Stimulated activated CD4-positive, alpha-beta T cell treated with anti-CD3 and anti-CD28 coated beads, TNF-alpha, amount 100 ng/mL, for 4 hours (primary cell): ENCODE measurements at regions not wholly inside any gene's neighbourhood (a gene's known extent, or its start where the extent isn't known, plus 50 kb on each side); places are given as distances from the start of the nearest gene placed in this dataset.

Experiments
- DNase-seq, 3 experiments: peaks; one replicate each; pipeline ENCODE4 v3.0.0-alpha.2; 2020; ENCODE audit warnings: low read depth in 3 of 3

DNA sequence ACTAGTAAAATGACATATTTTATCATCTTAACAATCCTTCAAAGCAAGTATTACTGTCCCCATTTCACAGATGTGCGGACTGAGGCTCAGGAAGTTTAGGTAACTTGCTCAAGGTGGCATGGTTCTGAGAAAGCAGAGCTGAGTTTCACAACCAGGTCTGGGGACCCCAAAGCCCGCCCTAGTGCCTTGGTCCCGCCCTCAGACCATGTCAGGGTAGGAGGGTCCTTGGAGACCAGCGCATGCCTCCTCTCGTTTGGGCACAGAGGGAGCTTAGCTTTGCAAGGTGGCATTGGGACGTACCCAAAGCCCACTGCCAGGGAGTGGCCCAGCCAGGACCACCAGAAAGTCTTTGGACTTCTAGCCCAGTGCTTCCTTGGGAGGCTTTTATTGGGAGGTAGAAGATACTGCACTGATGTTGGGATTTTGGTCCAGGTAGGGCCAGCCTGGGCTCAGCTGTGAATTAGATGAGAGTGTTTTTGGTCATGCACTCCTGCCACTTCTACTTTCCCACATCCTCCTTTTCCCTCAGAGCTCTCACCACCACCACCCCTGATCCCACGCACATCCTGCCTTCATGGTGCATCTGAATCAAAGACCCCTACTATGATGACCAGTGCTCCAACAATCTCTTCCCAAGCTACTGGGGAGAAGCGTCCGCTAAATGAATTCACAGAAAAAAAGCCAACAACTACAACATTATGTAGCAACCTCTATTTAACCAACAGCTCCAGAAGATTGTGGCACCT lies 307.9 kb downstream of the TLE3 start:
- no peak for DNase-seq

DNA sequence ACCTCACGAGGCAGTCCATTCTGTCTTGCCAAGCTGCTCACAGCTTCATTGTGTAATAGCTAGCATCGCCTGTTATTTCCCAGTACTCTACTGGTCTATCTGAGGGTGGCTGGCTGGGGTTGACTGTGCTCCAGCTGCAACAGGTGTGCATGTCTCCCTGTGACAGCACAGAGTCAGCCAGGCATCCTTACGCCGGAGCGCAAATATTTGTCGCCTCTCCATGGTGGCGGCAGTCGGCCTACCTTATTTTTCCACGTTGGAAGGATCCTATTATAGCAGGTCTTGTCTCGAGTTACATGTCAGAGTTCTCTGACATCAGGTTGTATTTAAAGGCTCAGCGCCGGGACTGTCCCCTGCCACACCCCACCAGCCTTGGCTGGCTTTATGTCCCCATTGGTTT lies 307.1 kb downstream of the TLE3 start:
- DNase-seq, result no peak

DNA sequence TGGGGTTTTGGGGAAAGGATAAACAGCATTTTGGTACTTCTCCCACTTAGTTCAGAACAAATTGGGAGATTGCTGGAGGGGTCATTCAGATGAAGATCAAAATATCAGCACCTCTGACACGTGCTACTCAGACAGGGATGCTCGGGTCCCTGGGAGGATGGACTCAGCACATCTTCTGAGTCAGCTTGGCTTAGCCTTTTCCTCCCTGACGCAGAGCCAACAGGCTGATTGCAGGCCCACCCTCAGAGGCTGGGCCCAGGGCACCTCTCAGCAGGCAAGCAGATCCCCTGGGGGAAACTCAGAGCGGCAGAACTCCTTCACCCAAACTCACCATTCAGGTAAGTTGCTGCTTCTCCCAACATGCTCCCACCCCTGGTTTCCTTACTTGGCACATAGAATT lies 304.9 kb downstream of the TLE3 start:
- no peak for DNase-seq

DNA sequence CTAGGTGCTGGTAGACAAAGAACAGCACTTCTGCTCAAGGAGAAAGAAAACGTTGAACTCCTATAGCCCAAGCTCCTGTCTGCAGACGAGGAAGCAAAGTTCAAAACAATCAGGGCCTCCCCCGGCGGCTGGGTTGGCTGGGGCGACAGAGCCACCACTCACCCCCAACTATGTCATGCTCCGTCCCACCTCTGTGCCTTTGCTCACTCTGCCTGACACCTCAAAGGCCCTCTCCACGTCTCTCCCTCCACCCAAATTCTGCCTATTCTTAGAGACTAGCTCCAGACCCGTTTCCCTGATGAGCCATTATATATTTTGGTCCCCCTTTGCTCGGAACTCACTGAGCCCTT lies 304.3 kb downstream of the TLE3 start:
- DNase-seq, result no peak

DNA sequence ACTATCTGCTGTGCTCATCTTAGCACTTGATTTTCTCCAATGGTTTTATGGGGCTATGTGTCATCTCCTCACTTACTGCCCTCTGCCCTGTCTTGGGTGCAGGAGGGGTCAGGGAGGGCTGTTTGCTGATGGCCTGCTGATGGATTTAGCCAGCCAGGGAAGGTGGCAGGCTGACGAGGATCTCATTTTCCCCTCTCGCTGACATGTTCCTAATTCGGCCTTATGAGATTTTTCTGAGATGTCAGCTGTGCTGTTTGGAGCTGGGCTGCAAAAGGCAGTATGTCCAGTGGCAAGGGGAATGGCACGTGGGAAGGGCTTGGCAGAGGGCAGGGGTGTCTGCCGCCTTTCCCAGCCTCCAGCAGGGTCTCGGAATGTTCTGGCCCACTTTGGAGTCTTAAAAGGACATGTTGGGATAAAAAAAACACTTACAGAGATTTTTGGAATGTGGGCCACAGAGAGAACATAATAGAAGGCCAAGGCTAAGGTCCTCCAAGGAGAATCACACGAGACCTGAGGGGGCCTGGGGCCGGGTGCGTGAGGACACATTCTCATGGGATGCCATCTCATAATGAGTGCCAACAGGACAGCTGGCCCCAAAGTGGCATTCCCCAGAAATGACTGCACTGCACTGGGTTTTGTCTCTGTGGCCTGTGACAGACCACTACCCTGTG lies 303.8 kb downstream of the TLE3 start:
- no peak for DNase-seq

DNA sequence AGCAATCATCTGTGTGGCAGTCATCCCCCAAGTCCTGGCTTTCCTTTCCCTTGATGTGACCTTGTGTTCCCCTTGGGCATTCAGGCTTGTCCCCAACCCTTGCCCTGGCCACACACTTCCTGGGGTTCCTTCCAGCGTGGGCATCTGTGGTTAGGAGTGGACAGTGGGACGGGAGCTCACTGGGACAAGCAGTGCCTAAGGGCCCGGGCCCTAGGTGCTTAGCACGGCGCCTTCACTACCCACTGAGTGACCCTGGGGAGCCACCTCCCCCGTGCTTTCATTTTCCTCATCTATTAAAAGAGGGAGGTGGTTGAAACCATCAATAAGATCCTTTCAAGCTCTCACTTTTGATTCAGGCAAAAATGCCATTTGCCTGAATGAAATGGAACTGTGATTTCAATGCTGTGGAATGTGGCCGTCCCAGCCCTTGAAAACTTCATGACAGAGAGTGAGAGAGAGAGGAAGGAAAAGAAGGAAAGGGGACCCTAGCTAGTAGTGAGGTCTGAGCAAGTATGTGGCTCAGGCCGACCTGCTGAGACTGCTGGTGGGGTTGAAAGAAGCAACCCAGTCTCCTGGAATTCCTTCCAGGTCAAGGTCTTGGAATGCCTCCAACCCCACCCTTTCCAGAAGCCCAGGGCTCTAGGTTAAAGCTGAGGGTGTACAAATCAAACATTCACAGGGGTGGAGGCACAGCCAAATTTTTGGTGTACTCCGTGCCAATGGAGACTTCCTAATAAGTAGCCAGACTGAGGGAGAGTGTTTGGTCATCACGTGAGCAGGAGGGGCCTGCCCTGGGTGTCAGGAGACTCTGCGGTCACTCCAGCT lies 302.9 kb downstream of the TLE3 start:
- no peak for DNase-seq

DNA sequence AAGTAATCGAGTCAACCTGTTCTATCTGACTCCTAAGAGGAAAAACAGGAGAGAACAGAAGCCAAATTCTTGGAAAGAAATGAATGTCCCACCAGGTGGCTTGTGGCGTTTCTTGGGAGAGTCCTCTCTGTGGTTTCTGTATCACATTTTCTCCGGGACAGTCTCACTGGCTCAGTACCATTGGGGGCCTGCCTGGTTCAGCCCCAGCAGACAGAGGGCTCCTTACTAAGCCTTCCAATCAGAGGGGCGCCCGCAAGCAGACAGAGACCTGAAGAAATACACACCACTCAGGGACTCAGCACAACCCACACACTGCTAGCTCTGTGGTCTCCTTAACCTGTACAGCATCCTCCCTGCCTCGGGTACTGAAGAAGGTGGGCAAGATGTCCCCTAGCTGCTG lies 302.1 kb downstream of the TLE3 start:
- DNase-seq, result no peak

DNA sequence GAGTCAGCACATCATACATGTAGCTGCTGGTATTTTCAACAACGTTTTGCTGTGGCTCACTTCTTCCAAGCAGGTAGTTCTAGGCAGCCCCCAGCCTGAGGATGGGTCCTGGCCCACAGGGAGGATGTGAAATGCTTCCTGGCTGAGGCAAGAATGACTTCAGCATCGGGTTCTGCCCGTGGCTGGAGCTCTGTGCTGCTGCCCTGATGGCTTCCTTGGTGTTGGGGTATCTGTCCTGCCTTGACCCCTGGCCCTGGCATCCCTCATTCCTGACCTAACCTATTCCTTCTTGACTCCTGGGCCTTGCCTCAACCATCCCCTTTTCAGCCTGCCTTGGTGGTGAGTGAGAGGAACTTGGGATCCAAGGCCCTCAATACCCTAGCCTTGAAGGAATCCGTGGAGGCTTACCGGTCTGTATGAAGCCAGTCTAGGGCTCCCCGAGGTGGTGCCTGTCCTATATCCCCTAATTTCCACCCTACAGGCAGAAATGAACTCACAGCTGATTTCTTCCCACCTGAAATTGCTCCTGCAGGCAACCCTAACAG lies 300.6 kb downstream of the TLE3 start:
- DNase-seq, result no peak

DNA sequence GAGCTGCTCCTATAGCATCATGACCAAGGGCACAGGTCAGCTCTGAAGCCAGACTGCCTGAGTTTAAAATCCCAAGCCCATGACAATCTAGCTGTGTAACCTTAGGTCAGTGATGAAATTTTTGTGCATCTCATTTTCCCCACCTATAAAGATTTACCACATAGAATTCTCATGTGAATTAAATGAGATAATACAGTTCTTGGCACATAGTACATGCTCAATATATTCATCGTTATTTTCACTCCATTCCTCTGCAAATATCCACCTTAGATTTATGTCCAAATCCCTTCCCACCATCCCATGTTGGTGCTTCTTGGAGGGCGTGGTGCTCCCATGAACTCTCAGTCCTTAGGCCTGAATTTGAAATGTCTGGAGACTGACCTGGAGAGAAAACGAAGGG lies 300.1 kb downstream of the TLE3 start:
- no peak for DNase-seq

DNA sequence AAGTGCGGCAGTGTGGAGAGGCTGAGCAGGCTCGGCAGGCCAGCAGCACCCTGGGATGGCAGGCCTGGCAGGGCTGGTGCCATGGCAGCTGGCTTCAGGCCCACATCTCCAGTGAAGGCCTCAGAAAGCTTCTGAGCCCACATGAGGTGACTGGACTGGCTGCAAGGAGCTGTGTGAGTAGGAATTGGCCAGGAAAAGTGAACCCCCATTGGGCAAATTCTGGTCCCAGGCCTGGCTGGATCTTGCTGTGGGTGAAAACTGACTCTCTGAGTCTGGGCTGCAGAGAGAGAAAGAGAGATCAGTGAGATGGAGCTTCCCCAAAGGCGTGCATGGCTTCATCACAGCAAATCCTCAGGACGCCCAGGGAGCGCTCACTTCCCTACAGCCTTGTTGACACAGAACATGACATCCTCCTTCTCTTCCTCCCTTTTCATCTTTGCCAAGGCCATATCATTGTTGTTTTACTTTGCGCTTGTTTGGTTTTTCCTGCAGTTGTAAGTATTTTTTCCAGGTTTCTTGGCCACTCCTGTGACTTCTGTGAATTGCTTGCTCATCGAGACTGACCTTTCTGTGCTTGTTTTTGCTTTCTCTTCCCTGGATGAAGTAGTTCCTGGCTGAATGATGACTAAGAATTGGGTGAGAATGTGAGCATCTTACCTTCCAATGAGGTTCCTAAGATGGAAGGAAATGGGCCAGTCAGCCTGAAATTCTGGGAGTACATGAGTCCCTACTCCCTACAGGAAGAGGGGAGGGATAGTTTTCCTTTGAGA lies 299.1 kb downstream of the TLE3 start:
- DNase-seq, result no peak

DNA sequence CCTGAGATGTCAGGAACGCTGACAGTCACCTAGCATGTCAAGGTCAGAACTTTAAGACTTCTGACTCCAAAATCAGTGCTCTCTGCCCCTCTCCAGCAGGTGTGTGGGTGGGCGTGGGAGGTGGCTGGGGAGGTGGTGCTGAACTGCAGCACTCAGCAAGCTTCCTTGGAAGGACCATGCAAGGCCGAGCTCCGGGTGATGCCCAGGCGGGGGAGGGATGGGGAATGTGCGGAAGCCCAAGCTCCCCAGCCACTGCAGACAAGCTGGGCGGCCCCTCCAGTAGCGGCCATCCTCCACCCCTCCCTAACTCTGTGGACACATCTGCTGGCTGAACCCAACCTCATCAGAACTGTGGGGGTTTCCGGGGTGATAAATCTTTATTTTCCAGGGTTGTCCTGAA lies 296.6 kb downstream of the TLE3 start:
- no peak for DNase-seq

DNA sequence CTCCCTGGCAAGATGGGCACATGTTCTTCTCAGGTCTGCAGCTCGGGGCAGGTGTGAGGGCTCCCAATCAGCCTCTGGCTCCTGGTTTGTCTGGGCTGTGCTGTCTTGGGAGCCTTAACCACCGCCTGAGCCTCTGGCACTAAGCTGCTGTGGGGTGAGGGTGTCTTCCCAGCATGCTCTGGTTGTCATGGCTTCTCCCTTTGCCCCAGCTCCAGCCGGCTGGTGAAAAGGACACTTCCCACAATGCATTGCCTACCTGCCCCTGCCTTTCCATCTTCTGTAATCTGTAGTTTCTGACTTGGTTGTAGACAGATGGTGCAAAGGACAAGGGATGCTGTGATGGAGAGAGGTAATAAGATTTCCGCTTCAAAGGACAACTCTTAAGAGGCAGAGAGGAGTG lies 295.3 kb downstream of the TLE3 start:
- DNase-seq, result no peak

DNA sequence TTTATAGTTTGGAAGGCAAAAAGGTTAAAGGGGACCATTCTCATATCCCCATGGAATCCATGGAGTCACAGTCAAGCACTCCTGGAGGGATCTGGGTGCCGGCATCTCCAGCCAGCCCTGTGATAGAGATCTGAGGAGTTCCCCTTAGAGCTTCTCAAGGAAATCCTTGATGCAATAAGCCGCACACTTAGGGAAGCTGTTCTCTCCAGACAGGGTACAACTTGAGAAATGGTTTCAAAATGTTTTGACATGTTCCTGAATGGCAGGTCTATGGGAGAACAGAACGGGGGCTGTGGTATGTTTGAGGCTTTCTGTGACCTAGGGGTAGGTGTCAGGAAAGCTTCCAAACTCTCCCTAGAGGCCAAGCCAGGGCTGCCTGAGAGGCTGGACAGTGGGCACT lies 292.9 kb downstream of the TLE3 start:
- no peak for DNase-seq

DNA sequence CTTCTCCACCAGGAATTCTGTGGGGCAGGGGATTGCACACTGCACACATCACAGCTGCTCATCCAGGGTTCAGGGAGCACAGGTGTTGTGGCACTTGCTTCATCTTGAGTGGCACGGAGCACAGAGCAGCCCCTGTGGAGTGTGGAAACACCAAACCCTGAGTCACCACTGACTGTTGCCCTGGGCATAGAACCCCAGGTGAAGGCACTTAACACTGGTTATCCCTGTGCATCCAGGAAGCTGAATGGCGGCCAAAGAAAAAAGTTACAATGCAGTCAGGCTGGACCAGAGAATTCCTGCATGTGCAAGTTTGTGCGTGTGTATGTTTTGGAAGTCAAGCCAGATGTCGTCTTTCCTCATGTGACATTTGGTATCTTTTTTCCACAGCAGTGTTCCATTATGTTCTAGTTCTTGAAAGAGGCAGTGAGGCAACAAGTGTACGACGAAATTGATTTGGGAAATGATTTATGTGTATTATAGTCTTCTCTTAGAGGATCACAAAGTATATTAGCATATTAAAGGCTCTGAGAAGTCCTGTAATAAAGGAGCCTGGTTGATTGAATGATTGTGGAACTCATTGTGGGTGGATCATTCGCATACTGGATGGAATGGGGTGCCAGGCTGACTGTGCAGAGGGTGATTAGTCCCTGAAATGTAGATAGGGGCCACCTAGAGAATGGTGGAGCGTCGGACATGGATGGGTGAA lies 292.3 kb downstream of the TLE3 start:
- no peak for DNase-seq

DNA sequence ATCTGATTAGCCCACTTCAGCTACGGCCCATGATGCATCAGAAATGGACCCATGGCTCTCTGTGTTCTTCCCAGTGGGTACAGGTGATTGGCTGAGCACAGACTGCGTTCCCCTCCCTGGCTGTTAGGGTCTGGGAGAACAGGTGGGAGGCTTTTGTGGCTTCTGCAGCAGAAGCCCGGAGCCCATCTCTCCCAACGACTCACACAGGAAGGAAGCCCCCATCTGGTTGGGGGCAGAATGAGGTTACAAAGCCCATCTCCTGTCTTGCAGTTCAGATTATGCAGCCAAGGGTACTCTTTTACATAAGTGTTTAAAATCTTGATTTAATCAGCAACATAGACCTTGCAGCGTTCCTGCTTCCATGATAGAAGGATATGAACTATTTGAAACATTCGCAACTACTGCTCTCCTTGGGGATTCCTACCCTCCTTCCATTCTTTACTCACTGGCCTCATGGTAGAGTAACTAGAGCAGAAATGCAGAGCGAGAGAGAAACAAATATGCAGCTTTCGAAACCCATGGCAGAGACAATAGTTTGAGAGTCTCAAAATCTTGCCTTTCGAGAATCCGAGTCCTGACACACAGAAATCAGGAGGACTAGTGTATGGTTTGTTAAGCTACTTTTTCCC lies 291.3 kb downstream of the TLE3 start:
- no peak for DNase-seq

DNA sequence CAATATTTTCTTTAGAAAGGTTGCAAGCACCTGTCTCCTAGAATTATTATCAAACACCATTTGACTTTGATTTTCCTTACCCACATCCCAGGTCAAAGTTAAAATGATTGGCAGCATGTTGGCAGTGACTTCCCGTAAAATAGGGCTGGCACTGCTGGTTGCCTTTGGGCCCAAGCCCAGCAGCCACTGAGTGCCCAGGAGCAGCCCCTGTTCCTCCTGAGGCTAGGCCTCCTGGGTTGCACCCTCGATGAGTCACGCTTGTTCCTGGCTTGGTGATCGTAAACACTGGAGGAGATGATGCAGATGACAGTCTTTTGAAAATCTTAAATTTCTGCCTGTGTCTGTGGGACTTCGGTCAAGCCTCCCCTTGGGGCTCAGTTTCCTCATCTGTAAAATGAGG lies 290.0 kb downstream of the TLE3 start:
- DNase-seq, result no peak

DNA sequence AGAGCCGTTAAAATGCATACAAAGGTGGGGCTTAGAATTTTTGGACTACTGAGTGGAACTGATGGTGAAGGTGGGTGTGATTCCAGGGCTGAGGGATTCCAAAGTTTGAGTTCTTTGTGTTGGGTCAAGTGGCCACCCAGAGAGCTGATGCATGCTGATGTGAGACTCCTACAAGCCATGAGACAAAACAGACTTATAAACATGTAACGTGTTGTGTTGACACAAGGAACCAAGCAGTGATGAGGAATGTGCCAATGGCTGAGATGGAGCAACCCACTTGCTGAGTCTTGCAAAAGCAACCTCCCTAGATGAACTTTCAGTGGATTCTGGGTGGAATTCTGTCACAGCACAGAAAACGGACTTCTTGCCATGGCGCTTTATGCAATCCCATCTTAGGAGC lies 289.0 kb downstream of the TLE3 start:
- no peak for DNase-seq

DNA sequence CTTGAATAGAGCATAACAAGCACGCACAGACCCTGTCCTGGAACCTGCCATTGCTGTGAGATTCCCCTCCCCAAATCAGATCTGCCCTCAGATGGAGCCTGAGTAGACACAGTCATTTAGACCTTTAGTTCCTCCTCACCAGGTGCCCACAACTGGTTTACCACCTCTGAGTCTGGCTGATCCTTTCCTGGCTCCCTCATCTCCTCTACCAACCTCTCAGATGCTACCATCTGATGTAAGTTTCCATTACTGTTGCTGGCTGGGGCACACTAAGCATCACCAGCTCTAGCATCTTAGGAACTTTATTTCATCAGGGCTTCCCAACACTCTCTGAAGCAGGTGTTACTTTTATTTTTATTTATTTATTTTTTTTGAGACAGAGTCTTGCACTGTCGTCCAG lies 288.3 kb downstream of the TLE3 start:
- DNase-seq, result no peak

DNA sequence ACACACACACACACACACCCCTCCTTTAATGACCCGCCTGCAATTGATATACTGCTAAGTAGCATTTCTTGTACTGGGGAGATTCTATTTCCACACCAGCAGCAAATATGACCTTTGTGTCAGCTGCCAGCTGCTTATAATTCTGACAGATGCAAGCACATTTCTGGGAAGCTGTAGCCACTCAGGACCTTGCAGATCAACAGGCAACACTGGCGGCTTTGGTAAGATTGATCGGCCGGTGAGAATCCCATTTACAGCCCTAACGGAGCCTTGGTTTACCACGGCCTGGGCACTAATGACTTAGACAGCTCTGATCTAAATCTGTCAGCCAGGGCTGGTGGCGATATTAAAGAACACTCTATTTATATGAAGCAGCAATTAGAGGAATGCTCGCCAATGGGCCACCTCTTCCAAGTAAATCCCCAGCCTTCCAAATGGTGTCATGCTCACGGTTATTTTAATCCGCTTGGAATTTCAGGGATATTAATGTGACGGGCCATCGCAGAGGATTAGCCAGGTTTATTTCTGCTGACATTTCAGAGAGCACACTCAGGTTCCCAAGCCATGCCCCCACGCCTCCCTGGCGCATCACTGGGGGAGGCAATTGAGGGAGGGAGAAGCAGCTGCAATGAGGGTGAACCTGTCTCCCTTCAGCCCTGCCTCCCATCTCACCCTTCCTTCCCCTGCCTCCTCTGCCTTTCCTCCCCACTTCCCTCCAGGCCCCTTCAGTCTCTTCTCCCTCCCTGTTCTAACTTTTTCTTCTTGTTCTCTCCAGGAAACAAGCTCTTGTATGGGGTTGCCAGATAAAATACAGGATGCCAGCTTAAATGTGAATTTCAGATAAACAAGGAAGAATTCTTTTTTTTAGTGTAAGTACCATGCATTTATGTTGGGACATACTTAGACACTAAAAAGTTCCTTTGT lies 287.0 kb downstream of the TLE3 start:
- no peak for DNase-seq

DNA sequence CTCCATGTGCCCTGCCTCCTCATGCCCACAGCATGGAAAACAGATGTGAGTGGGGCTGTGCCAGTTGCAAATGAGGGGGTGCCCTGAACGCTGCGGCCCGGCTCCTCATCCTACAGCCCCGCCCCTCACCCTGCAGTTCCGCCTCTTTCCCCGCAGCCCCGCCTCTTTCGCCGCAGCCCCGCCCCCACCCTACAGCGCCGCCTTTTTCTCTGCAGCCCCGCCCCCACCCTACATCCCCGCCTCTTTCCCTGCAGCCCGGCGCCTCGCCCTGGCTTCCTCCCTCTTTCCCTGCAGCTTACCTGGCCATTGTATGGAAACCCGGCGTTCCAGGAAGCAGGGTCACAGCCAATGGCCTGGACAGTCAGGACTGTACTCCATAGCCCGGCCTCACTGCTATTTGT lies 284.9 kb downstream of the TLE3 start:
- DNase-seq, result no peak
